Calu3 (cell line): ENCODE measurements at regions not wholly inside any gene's neighbourhood (a gene's known extent, or its start where the extent isn't known, plus 50 kb on each side); places are given as distances from the start of the nearest gene placed in this dataset.

ENCODE experiments used
- BruUV-seq: library from RNA; stranded (reverse); fragments of 400-500 nt; replicated peaks from 2 replicates; lab custom pipeline; 2021; lab: Mats Ljungman, UMichigan
- CTCF ChIA-PET: fragments of 300-600 bp; sonication (Branson Sonifier 250); formaldehyde crosslinking; loops from one replicate; lab custom pipeline; 2022; ENCODE audit warnings: antibody characterized with exemption; lab: Charles Lee
- DNase-seq: peaks from one replicate; pipeline ENCODE4 v3.0.0; 2022
- H3K27ac Mint-ChIP-seq: one replicate; pipeline ENCODE4 v1.8.0; 2022; ENCODE audit warnings: mixed read lengths; ENCODE audit not compliant: unreplicated experiment
- H3K27me3 Mint-ChIP-seq: one replicate; pipeline ENCODE4 v1.8.0; 2022; ENCODE audit warnings: mixed read lengths; ENCODE audit not compliant: unreplicated experiment
- H3K36me3 Mint-ChIP-seq: one replicate; pipeline ENCODE4 v1.8.0; 2022; ENCODE audit warnings: mild to moderate bottlenecking, moderate library complexity, mixed read lengths; ENCODE audit not compliant: insufficient read depth, unreplicated experiment
- H3K4me1 Mint-ChIP-seq: one replicate; pipeline ENCODE4 v1.8.0; 2022; ENCODE audit warnings: mild to moderate bottlenecking, low read depth, mixed read lengths; ENCODE audit not compliant: unreplicated experiment
- H3K4me3 Mint-ChIP-seq: one replicate; pipeline ENCODE4 v1.8.0; 2022; ENCODE audit warnings: mild to moderate bottlenecking, low read depth, moderate library complexity, mixed read lengths; ENCODE audit not compliant: unreplicated experiment
- H3K9me3 Mint-ChIP-seq: one replicate; pipeline ENCODE4 v1.8.0; 2022; ENCODE audit warnings: low read depth, mixed read lengths; ENCODE audit not compliant: unreplicated experiment
- intact Hi-C: fragments of 100-400 bp; cut with micrococcal nuclease; formaldehyde crosslinking; loops from one replicate; pipeline ENCODE4 v1.10.0; 2022; ENCODE audit not compliant: unreplicated experiment
- TF ChIP-seq, protein P1 (sequence below): fragments of 200-600 bp; IDR thresholded peaks from one replicate; pipeline ENCODE4 v1.8.0; 2022; ENCODE audit warnings: antibody characterized with exemption; ENCODE audit not compliant: unreplicated experiment

DNA sequence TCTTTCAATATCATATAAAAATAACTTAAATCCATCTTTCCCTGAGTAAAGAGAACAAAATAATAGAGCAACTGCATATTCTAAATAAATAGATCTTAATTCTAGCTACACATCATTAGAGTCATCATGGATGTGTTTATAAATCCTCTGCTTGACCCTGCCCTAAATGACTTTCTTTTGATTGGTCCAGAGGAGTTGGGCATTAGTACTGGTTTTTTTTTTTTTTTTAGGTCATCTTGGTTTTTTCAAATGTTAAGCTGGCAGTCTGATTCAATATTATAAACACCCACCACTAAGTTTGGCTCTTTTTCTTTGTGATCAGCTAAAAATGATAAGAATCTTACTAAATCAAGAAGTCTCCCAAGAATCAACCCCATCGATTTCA is 504.0 kb upstream of the CBLB start:
- H3K4me1 Mint-ChIP-seq = no peaks in the 10 kb centered on the region
- H3K36me3 Mint-ChIP-seq = no peaks in the 10 kb centered on the region
- DNase-seq = no peak
- CTCF ChIA-PET = interaction anchor here (0.7 kb wide), 2 partner anchors 307 to 355 kb away, joined by 3 to 6 read pairs; no protein-coding TSS in a partner anchor
- TF ChIP-seq, protein P1, sequence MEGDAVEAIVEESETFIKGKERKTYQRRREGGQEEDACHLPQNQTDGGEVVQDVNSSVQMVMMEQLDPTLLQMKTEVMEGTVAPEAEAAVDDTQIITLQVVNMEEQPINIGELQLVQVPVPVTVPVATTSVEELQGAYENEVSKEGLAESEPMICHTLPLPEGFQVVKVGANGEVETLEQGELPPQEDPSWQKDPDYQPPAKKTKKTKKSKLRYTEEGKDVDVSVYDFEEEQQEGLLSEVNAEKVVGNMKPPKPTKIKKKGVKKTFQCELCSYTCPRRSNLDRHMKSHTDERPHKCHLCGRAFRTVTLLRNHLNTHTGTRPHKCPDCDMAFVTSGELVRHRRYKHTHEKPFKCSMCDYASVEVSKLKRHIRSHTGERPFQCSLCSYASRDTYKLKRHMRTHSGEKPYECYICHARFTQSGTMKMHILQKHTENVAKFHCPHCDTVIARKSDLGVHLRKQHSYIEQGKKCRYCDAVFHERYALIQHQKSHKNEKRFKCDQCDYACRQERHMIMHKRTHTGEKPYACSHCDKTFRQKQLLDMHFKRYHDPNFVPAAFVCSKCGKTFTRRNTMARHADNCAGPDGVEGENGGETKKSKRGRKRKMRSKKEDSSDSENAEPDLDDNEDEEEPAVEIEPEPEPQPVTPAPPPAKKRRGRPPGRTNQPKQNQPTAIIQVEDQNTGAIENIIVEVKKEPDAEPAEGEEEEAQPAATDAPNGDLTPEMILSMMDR = no peak
- BruUV-seq = no TSS peak
- no peak overlapping the region for H3K27ac Mint-ChIP-seq
- H3K4me3 Mint-ChIP-seq = no peak overlapping the region
- intact Hi-C loops = no loop called here
- H3K9me3 Mint-ChIP-seq = no peaks in the 10 kb centered on the region
- H3K27me3 Mint-ChIP-seq = no peaks in the 10 kb centered on the region

DNA sequence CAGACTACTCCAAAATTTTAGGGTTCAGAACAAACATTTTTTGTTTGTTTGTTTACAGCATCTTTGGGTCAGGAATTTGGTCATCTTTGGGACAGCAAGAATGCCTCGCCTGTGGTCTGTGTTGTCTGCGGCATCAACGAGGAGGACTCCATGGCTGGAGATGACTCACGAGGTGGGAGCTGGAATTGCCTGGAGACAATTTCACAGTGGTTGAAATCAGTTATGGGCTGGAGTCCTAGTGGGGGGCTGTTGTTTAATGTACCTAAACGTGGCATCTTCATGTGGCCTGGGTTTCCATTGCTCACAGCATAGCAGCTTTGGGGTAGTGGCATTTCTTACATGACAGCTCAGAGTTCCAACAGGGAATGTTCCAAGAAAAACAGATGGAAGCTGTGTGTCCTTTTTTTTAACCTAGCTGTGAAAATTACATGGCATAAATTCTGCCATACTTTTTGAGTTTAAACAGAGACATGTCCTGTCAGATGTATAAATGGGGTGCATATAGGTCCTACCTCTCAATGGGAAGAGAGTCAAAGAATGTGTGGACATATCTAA is 507.3 kb upstream of the CBLB start:
- Mint-ChIP-seq H3K4me3 (no peak overlapping the region), H3K27ac (no peak overlapping the region), H3K36me3 (no peaks in the 10 kb centered on the region), H3K9me3 (no peaks in the 10 kb centered on the region), H3K27me3 (no peaks in the 10 kb centered on the region), H3K4me1 (no peaks in the 10 kb centered on the region)
- TF ChIP-seq, protein P1 = no peak
- no peak for DNase-seq
- CTCF ChIA-PET = interaction anchor here (0.7 kb wide), 1 partner anchor 1281 kb away, joined by 3 read pairs; no protein-coding TSS in a partner anchor
- no TSS peak for BruUV-seq
- intact Hi-C loops = no loop called here

DNA sequence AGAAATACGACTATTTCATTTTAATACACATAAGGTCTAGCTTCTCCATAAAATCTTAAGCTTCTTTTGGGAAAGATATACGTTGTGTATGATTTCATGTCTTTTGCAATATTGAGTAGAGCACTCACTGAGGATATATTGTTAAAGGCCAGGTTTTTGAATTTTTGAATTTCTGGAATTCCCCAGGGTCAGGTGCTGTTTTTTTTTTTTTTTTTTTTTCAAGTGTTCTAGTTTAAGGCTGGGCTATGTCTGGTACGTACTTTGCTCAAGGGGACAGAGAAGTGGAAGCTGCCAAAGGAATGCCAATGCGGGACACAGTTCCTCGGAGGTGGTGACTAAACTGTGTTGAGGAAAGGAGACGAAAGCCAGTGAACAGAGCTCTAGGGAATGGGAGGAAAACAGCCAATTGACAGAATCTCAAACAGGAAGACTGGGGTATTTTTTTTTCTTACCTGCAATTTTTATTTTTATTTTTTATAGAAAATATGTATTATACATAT is 510.5 kb upstream of the CBLB start:
- no peak overlapping the region for H3K27ac Mint-ChIP-seq

DNA sequence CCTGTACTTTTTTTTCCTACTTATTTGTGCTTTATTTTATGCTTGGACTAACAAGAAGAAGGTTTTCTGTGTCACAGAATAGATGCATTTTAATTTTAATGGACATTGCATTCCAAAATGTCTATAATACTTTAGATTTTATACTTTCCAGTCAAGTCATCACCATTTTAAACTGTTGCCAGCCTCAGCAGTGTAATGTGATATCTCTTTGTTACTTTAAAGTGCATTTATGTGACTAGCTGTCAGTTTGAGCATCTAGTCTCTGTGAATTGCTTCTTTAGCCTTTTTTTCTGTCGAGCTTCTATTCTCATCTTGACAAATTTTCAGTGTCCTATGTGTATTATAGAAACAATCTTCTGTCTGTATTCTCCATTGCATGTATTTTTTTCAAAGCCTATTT is 511.4 kb upstream of the CBLB start:
- no TSS peak for BruUV-seq

More for the DNA sequence above, 510.5 kb upstream of the CBLB start:
- TF ChIP-seq, protein P1 = no peak
- DNase-seq = no peak
- BruUV-seq = no TSS peak
- H3K4me1 Mint-ChIP-seq = no peaks in the 10 kb centered on the region
- no peaks in the 10 kb centered on the region for H3K27me3 Mint-ChIP-seq
- no peaks in the 10 kb centered on the region for H3K9me3 Mint-ChIP-seq
- intact Hi-C loops = no loop called here
- no peaks in the 10 kb centered on the region for H3K36me3 Mint-ChIP-seq
- CTCF ChIA-PET = interaction anchor here (0.6 kb wide), 1 partner anchor 703 kb away, joined by 3 read pairs; no protein-coding TSS in a partner anchor
- no peak overlapping the region for H3K4me3 Mint-ChIP-seq

More for the DNA sequence above, 511.4 kb upstream of the CBLB start:
- H3K27me3 Mint-ChIP-seq = no peaks in the 10 kb centered on the region
- CTCF ChIA-PET = no interaction called here
- no peak overlapping the region for H3K27ac Mint-ChIP-seq
- DNase-seq = no peak
- no peaks in the 10 kb centered on the region for H3K9me3 Mint-ChIP-seq
- intact Hi-C loops = no loop called here
- H3K4me1 Mint-ChIP-seq = no peaks in the 10 kb centered on the region
- H3K36me3 Mint-ChIP-seq = no peaks in the 10 kb centered on the region
- H3K4me3 Mint-ChIP-seq = no peak overlapping the region
- TF ChIP-seq, protein P1 = no peak
